ENCODE measurements at regions not wholly inside any gene's neighbourhood (a gene's known extent, or its start where the extent isn't known, plus 50 kb on each side); places are given as distances from the start of the nearest gene placed in this dataset.

- DNase-seq (ENCODE audit: low read depth in 1 of 2, low spot score in 1 of 2) = no peak
- in situ Hi-C loops (cut with HindIII; ENCODE audit: low pct_unique_long_range_greater_than_20kb, low sequenced_read_pairs) = no loop called here
- no peak for TF ChIP-seq JUND (IDR thresholded peaks at IDR 0.05; ENCODE audit: low read depth)
Observed at GRCh38 chr3:106397006-106397405, 528.2 kb upstream of the CBLB start.

- DNase-seq (ENCODE audit: low read depth in 1 of 2, low spot score in 1 of 2) = no peak
- TF ChIP-seq JUND (IDR thresholded peaks at IDR 0.05; ENCODE audit: low read depth) = no peak
- in situ Hi-C loops (cut with HindIII; ENCODE audit: low pct_unique_long_range_greater_than_20kb, low sequenced_read_pairs) = no loop called here
Observed at GRCh38 chr3:106398891-106399600, 530.2 kb upstream of the CBLB start.

GRCh38 chr3:106399761-106400160, 530.9 kb upstream of the CBLB start:
- in situ Hi-C loops (cut with HindIII; ENCODE audit: low pct_unique_long_range_greater_than_20kb, low sequenced_read_pairs) = no loop called here
- no peak for DNase-seq (ENCODE audit: low read depth in 1 of 2, low spot score in 1 of 2)
- no peak for TF ChIP-seq JUND (IDR thresholded peaks at IDR 0.05; ENCODE audit: low read depth)

GRCh38 chr3:106401666-106402490, 533.1 kb upstream of the CBLB start:
- in situ Hi-C loops (cut with HindIII; ENCODE audit: low pct_unique_long_range_greater_than_20kb, low sequenced_read_pairs) = no loop called here

GRCh38 chr3:106403371-106404145, 534.7 kb upstream of the CBLB start:
- no peak for TF ChIP-seq JUND (IDR thresholded peaks at IDR 0.05; ENCODE audit: low read depth)
- in situ Hi-C loops (cut with HindIII; ENCODE audit: low pct_unique_long_range_greater_than_20kb, low sequenced_read_pairs) = no loop called here
- DNase-seq (ENCODE audit: low read depth in 1 of 2, low spot score in 1 of 2) = no peak

More at GRCh38 chr3:106401666-106402490, 533.1 kb upstream of the CBLB start:
- DNase-seq (ENCODE audit: low read depth in 1 of 2, low spot score in 1 of 2) = no peak
- no peak for TF ChIP-seq JUND (IDR thresholded peaks at IDR 0.05; ENCODE audit: low read depth)

GRCh38 chr3:106413683-106414082, 544.9 kb upstream of the CBLB start:
- DNase-seq (ENCODE audit: low read depth in 1 of 2, low spot score in 1 of 2) = no peak
- no peak for TF ChIP-seq JUND (IDR thresholded peaks at IDR 0.05; ENCODE audit: low read depth)
- in situ Hi-C loops (cut with HindIII; ENCODE audit: low pct_unique_long_range_greater_than_20kb, low sequenced_read_pairs) = no loop called here

GRCh38 chr3:106420628-106421027, 551.8 kb upstream of the CBLB start:
- in situ Hi-C loops (cut with HindIII; ENCODE audit: low pct_unique_long_range_greater_than_20kb, low sequenced_read_pairs) = no loop called here
- no peak for DNase-seq (ENCODE audit: low read depth in 1 of 2, low spot score in 1 of 2)

GRCh38 chr3:106421426-106421825, 552.6 kb upstream of the CBLB start:
- in situ Hi-C loops (cut with HindIII; ENCODE audit: low pct_unique_long_range_greater_than_20kb, low sequenced_read_pairs) = no loop called here
- DNase-seq (ENCODE audit: low read depth in 1 of 2, low spot score in 1 of 2) = no peak
- no peak for TF ChIP-seq JUND (IDR thresholded peaks at IDR 0.05; ENCODE audit: low read depth)

More at GRCh38 chr3:106420628-106421027, 551.8 kb upstream of the CBLB start:
- no peak for TF ChIP-seq JUND (IDR thresholded peaks at IDR 0.05; ENCODE audit: low read depth)

GRCh38 chr3:106421909-106422308, 553.1 kb upstream of the CBLB start:
- TF ChIP-seq JUND (IDR thresholded peaks at IDR 0.05; ENCODE audit: low read depth) = no peak
- in situ Hi-C loops (cut with HindIII; ENCODE audit: low pct_unique_long_range_greater_than_20kb, low sequenced_read_pairs) = no loop called here
- DNase-seq (ENCODE audit: low read depth in 1 of 2, low spot score in 1 of 2) = no peak

- no peak for TF ChIP-seq JUND (IDR thresholded peaks at IDR 0.05; ENCODE audit: low read depth)
- in situ Hi-C loops (cut with HindIII; ENCODE audit: low pct_unique_long_range_greater_than_20kb, low sequenced_read_pairs) = no loop called here
- no peak for DNase-seq (ENCODE audit: low read depth in 1 of 2, low spot score in 1 of 2)
Observed at GRCh38 chr3:106423321-106424225, 554.8 kb upstream of the CBLB start.

GRCh38 chr3:106425026-106425425, 556.2 kb upstream of the CBLB start:
- in situ Hi-C loops (cut with HindIII; ENCODE audit: low pct_unique_long_range_greater_than_20kb, low sequenced_read_pairs) = no loop called here
- TF ChIP-seq JUND (IDR thresholded peaks at IDR 0.05; ENCODE audit: low read depth) = no peak
- DNase-seq (ENCODE audit: low read depth in 1 of 2, low spot score in 1 of 2) = no peak

GRCh38 chr3:106425916-106426315, 557.1 kb upstream of the CBLB start:
- no peak for DNase-seq (ENCODE audit: low read depth in 1 of 2, low spot score in 1 of 2)
- in situ Hi-C loops (cut with HindIII; ENCODE audit: low pct_unique_long_range_greater_than_20kb, low sequenced_read_pairs) = no loop called here
- TF ChIP-seq JUND (IDR thresholded peaks at IDR 0.05; ENCODE audit: low read depth) = no peak
